ENCODE measurements at regions not wholly inside any gene's neighbourhood (a gene's known extent, or its start where the extent isn't known, plus 50 kb on each side); places are given as distances from the start of the nearest gene placed in this dataset.

DNA sequence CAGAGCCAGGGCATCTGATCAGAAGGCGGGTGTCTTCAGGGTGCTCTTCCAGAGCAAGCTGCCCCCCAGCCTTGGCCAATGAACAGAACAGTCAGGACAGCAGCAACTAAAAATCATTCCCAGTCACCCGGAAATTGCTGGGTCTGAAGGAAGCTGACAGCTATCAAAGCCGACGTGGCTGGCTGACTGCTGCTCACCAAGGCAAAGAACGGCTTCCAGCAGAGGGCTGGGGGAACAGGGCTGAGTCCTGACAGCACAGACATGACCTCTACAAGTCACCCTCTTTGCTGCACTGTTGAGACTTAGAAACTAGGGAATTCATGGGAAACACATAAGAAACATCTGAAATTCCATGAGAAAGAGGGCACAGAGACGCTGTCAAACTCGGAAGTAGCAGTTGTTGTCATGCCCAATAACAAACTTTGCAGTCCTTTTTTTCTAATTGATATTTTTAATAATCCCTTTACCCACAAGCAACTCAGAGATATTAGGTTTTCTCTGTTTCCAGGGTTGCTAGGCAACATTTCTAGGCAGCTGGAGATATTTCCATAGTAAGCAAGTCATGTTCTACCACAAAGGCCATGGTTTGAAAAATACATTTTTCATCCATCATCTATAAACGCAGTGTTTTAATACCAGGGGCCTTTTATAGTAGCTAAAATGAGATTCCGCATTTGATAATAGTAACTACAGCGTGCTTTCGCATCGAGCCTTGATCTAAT is 365.2 kb downstream of the SEC23A start:
- DNase-seq (no peak), ATAC-seq (ENCODE audit: poor library complexity) (no peak)
- intact Hi-C loops (cut with DNase I), result no loop called here

DNA sequence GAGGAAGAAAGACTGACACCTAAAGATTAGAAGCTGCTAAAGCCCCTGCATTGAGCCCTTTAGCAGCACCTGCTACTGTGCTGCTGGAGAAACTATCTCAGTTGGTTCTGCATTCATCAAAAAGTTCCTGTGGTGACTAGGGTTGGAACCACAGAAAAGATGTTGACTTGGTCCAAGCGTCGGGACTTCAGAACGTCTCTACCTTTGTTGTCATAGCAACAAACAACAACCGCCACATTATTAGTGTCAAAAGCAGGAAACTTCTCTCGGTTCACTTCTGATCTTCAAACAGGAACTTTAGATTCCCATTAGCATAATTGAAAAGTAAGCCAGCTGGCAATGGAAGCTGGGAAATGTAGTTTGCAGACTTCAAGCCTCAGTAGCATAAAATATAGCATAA is 368.0 kb downstream of the SEC23A start:
- ATAC-seq (ENCODE audit: poor library complexity) (no peak), DNase-seq (no peak)
- intact Hi-C loops (cut with DNase I), result no loop called here

- intact Hi-C loops (cut with DNase I), result no loop called here
- ATAC-seq (ENCODE audit: poor library complexity), result no peak
- no peak for DNase-seq
Observed at GRCh38 chr14:38731962-38732361, 371.1 kb downstream of the SEC23A start.

GRCh38 chr14:38730420-38730819 is 372.6 kb downstream of the SEC23A start:
- intact Hi-C loops (cut with DNase I), result no loop called here
- ATAC-seq (ENCODE audit: poor library complexity), result no peak
- DNase-seq, result no peak

- intact Hi-C loops (cut with DNase I), result loop anchor here (10.0 kb wide), 2 partner anchors 137 to 287 kb away; no protein-coding TSS in a partner anchor
- DNase-seq (no peak), ATAC-seq (ENCODE audit: poor library complexity) (no peak)
Observed at GRCh38 chr14:38727731-38728130, 375.3 kb downstream of the SEC23A start.

DNA sequence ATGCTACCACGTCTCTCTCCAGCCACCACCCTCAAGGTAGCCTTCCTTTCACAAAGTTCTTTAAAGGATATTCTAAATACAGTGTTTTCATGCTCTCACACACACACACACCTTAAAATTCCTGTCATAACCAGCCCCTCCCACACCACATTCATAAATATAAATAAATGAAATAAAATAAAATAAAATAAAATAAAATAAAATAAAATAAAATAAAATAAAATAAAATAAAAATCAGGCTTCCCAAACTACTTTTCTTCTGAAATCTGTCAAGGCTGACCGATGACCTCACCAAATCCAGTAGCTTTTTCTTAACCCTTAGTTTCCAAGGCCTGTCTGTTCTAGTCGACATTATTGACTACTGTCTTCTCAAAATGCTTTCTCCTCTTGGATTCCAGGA is 378.4 kb downstream of the SEC23A start:
- intact Hi-C loops (cut with DNase I), result loop anchor here (10.0 kb wide), 2 partner anchors 140 to 290 kb away; no protein-coding TSS in a partner anchor
- ATAC-seq (ENCODE audit: poor library complexity), result no peak
- DNase-seq, result no peak

DNA sequence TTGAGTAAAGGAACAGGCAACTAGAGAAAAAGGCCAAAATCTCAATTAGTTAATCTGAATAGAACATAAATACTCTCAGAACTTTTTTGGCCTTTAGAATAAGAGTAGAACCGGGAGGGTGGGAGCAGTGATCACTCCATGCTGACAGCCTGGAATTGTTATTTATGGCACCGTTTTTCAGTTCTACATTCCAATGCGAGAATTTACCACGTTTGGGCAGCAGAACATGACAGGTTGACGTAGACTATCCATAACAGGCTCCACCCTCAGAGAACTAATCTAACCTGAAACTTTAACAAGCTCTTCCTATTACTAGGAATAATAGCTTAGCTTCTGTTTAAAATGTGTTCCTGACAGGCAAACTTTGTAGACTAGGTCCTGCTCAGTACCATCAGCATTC is 379.1 kb downstream of the SEC23A start:
- DNase-seq (no peak), ATAC-seq (ENCODE audit: poor library complexity) (no peak)
- intact Hi-C loops (cut with DNase I), result loop anchor here (10.0 kb wide), 2 partner anchors 141 to 291 kb away; no protein-coding TSS in a partner anchor

- ATAC-seq (ENCODE audit: poor library complexity) (no peak), DNase-seq (no peak)
Observed at GRCh38 chr14:38723277-38723676, 379.8 kb downstream of the SEC23A start.

GRCh38 chr14:38721822-38722431 is 381.1 kb downstream of the SEC23A start:
- ATAC-seq (ENCODE audit: poor library complexity) (peak; percentile 67), DNase-seq (peak; percentile 48)
- intact Hi-C loops (cut with DNase I), result loop anchor here (10.0 kb wide), 2 partner anchors 143 to 293 kb away; no protein-coding TSS in a partner anchor

More at GRCh38 chr14:38723277-38723676, 379.8 kb downstream of the SEC23A start:
- intact Hi-C loops (cut with DNase I), result loop anchor here (10.0 kb wide), 2 partner anchors 142 to 292 kb away; no protein-coding TSS in a partner anchor

GRCh38 chr14:38718519-38718918 is 384.5 kb downstream of the SEC23A start:
- peak; percentile 27 for ATAC-seq (ENCODE audit: poor library complexity)
- intact Hi-C loops (cut with DNase I), result no loop called here

GRCh38 chr14:38716926-38717325 is 386.1 kb downstream of the SEC23A start:
- no peak for ATAC-seq (ENCODE audit: poor library complexity)
- intact Hi-C loops (cut with DNase I), result no loop called here
- DNase-seq, result no peak

More at GRCh38 chr14:38718519-38718918, 384.5 kb downstream of the SEC23A start:
- no peak for DNase-seq

DNA sequence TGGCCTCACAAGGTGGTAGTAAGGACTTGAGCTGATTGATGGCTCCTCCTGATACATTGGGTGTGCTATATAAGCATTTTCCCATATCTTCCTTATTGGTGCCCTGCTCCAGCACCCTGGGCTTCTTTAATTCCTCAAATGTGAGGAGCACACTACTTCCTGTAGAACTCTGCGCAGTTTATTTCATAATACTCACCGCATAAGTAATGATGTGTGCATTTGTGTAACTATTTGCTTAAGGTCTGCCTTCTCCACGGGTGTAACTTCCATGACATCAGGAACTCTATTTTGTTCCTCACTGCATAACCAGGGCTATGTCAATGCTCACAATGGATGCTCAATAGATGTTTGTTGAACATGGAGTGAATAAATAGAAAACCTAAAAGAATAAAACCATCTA is 392.2 kb downstream of the SEC23A start:
- no peak for ATAC-seq (ENCODE audit: poor library complexity)
- intact Hi-C loops (cut with DNase I), result no loop called here
- DNase-seq, result no peak

GRCh38 chr14:38710196-38710595 is 392.8 kb downstream of the SEC23A start:
- intact Hi-C loops (cut with DNase I), result no loop called here
- ATAC-seq (ENCODE audit: poor library complexity) (no peak), DNase-seq (no peak)

GRCh38 chr14:38705220-38705619 is 397.8 kb downstream of the SEC23A start:
- no peak for DNase-seq
- ATAC-seq (ENCODE audit: poor library complexity), result no peak
- intact Hi-C loops (cut with DNase I), result no loop called here

GRCh38 chr14:38704220-38704619 is 398.8 kb downstream of the SEC23A start:
- DNase-seq (no peak), ATAC-seq (ENCODE audit: poor library complexity) (no peak)
- intact Hi-C loops (cut with DNase I), result no loop called here

- intact Hi-C loops (cut with DNase I), result no loop called here
- DNase-seq (no peak), ATAC-seq (ENCODE audit: poor library complexity) (no peak)
Observed at GRCh38 chr14:38696925-38697324, 406.1 kb downstream of the SEC23A start.

GRCh38 chr14:38693423-38693822 is 409.6 kb downstream of the SEC23A start:
- ATAC-seq (ENCODE audit: poor library complexity) (no peak), DNase-seq (no peak)
- intact Hi-C loops (cut with DNase I), result no loop called here

- DNase-seq (no peak), ATAC-seq (ENCODE audit: poor library complexity) (no peak)
- intact Hi-C loops (cut with DNase I), result no loop called here
Observed at GRCh38 chr14:38669027-38669426, 413.1 kb upstream of the CLEC14A start.

- no peak for ATAC-seq (ENCODE audit: poor library complexity)
- DNase-seq, result no peak
- intact Hi-C loops (cut with DNase I), result no loop called here
Observed at GRCh38 chr14:38663382-38663781, 407.5 kb upstream of the CLEC14A start.

DNA sequence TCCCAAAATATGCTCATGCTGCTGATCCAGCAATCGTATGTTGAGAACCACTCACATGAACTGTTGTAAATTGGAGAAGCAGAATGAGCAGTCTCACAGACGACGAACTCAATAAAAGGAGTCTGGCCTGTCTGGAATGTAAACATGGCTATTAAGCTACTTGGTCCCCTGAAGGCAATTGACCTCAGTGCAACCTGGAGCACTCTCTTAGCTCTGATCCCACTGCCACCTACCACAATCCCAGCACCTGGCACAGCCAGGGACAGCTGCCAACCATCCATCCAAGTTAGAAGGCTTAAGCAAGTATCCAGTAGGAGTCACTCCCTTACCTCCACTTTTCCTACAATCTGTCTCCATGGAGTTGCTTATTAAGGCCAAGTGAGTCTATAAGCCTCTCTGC is 406.9 kb upstream of the CLEC14A start:
- DNase-seq, result no peak
- intact Hi-C loops (cut with DNase I), result no loop called here
- no peak for ATAC-seq (ENCODE audit: poor library complexity)
